ENCODE measurements at regions not wholly inside any gene's neighbourhood (a gene's known extent, or its start where the extent isn't known, plus 50 kb on each side); places are given as distances from the start of the nearest gene placed in this dataset.
"Not testable (repeated sequence)": the region's sequence is repeated elsewhere in the genome, so short reads cannot be mapped to it uniquely, and the experiment has no call there.

DNA sequence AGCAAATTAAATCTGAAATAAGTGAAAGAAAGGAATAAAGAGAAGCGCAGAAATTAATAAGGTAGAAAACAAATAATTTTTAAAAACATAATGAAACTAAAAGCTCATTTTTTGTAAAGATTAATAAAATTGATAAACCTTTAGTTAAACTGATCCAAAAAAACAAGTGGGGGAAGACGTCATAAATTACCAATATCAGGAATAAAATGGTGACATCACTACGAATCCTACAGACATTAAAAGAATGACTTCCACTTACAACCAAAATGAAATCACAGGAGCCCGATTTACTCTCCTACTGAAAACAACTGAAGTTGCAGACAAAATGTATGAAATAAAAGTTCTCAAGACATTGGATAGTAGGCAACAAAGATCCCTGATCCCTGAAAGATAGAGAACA lies 68.1 kb upstream of the IFFO2 start:
- ATAC-seq (ENCODE audit: low FRiP score in 2 of 2) (no peak), DNase-seq (no peak)
- TF ChIP-seq POLR2AphosphoS5 (IDR thresholded peaks at IDR 0.05) (no peak), EP300 (IDR thresholded peaks at IDR 0.05) (no peak), POLR2A (IDR thresholded peaks at IDR 0.05) (no peak), CTCF (IDR thresholded peaks at IDR 0.05) (no peak)
- Histone ChIP-seq H3K36me3 (no peaks in the 10 kb centered on the region), H3K27ac (no peak overlapping the region), H3K4me3 (no peak overlapping the region), H3K4me1 (no peaks in the 10 kb centered on the region), H3K27me3 (no peaks in the 10 kb centered on the region), H3K9me3 (no peaks in the 10 kb centered on the region)
- WGBS, 2 donors, result 91 to 92% methylated on average over 4 of the region's 4 CpGs

DNA sequence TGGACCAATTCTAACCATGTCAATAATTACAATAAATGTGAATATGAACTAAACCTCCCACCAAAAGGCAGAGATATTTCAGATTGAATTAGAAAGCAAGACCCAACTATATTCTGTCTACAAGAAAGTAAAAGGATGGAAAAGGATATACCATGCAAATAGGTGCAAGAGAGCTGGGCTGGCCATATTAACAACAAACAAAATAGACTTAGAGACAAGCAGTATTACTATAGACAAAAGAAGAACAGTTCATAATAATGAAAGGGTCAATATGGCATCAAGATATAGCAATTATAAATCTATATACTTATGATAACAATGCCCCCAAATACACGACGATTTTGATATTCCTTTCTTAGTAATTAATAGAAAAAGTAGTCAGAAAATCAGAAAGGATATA lies 67.3 kb upstream of the IFFO2 start:
- H3K27me3 ChIP-seq, result no peaks in the 10 kb centered on the region
- no peak for ATAC-seq (ENCODE audit: low FRiP score in 2 of 2)
- WGBS, 2 donors, result 97 to 98% methylated on average over 2 of the region's 2 CpGs

GRCh38 chr1:19021845-19022244 lies 65.4 kb upstream of the IFFO2 start:
- no peak for TF ChIP-seq POLR2AphosphoS5 (IDR thresholded peaks at IDR 0.05)
- Histone ChIP-seq H3K4me1 (no peaks in the 10 kb centered on the region), H3K27ac (no peak overlapping the region), H3K27me3 (no peaks in the 10 kb centered on the region), H3K4me3 (no peak overlapping the region), H3K9me3 (no peaks in the 10 kb centered on the region), H3K36me3 (no peaks in the 10 kb centered on the region)
- no peak for DNase-seq
- no peak for ATAC-seq (ENCODE audit: low FRiP score in 2 of 2)
- 76 to 79% methylated on average over 2 of the region's 2 CpGs for WGBS, 2 donors

More for the DNA sequence above, 67.3 kb upstream of the IFFO2 start:
- TF ChIP-seq POLR2A (IDR thresholded peaks at IDR 0.05) (no peak), CTCF (IDR thresholded peaks at IDR 0.05) (no peak), EP300 (IDR thresholded peaks at IDR 0.05) (no peak), POLR2AphosphoS5 (IDR thresholded peaks at IDR 0.05) (no peak)
- no peaks in the 10 kb centered on the region for H3K9me3 ChIP-seq
- no peak overlapping the region for H3K4me3 ChIP-seq
- H3K27ac ChIP-seq, result no peak overlapping the region
- DNase-seq, result no peak
- H3K4me1 ChIP-seq, result no peaks in the 10 kb centered on the region
- H3K36me3 ChIP-seq, result no peaks in the 10 kb centered on the region

DNA sequence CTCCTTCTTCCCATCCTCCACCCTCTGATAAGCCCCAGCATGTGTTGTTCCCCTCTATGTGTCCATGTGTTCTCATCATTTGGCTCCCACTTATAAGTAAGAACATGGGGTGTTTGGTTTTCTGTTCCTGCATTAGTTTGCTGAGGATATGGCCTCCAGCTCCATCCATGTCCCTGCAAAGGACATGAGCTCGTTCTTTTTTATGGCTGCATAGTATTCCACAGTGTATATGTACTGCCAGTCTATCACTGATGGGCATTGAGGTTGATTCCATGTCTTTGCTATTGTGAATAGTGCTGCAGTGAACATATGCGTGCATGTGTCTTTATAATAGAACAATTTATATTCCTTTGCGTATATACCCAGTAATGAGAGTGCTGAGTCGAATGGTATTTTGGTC lies 62.8 kb upstream of the IFFO2 start:
- 92 to 93% methylated on average over 4 of the region's 4 CpGs for WGBS, 2 donors
- H3K4me1 ChIP-seq; H3K27me3 ChIP-seq; H3K4me3 ChIP-seq; H3K36me3 ChIP-seq; DNase-seq; ATAC-seq (ENCODE audit: low FRiP score in 2 of 2); H3K27ac ChIP-seq; H3K9me3 ChIP-seq: not testable (repeated sequence)

GRCh38 chr1:19015476-19015875 lies 59.0 kb upstream of the IFFO2 start:
- Histone ChIP-seq H3K9me3 (no peaks in the 10 kb centered on the region), H3K27me3 (no peaks in the 10 kb centered on the region), H3K4me1 (peaks cover 9 to 22% (median 17%) of the 10 kb centered on the region in 4 donors), H3K36me3 (no peaks in the 10 kb centered on the region), H3K27ac (no peak overlapping the region), H3K4me3 (no peak overlapping the region)
- no peak for TF ChIP-seq POLR2A (IDR thresholded peaks at IDR 0.05)
- no peak for TF ChIP-seq CTCF (IDR thresholded peaks at IDR 0.05)
- TF ChIP-seq POLR2AphosphoS5 (IDR thresholded peaks at IDR 0.05), result no peak
- TF ChIP-seq EP300 (IDR thresholded peaks at IDR 0.05), result no peak
- 81 to 92% methylated on average over 6 of the region's 6 CpGs for WGBS, 2 donors
- no peak for ATAC-seq (ENCODE audit: low FRiP score in 2 of 2)
- DNase-seq, result no peak

DNA sequence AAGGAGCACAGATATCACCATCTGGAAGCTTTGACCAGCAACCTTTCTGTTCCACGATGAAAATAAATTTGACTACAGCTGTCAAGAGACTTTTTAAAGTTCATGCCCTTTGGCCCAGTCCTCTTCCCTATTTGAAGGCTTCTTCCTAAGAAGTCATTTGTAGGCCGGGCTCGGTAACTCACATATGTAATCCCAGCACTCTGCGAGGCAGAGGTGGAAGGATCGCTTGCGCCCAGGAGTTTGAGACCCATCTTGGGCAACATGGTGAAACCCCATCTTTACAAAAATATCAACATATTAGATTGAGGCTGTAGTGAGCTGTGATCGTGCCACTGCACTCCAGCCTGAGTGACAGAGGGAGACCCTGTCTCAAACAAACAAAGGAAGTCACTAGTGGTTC lies 58.3 kb upstream of the IFFO2 start:
- Histone ChIP-seq H3K27me3 (no peaks in the 10 kb centered on the region), H3K4me3 (no peak overlapping the region), H3K4me1 (peaks cover 11 to 29% (median 21%) of the 10 kb centered on the region in 4 donors), H3K36me3 (no peaks in the 10 kb centered on the region), H3K27ac (no peak overlapping the region), H3K9me3 (no peaks in the 10 kb centered on the region)
- TF ChIP-seq POLR2AphosphoS5 (IDR thresholded peaks at IDR 0.05) (no peak), POLR2A (IDR thresholded peaks at IDR 0.05) (no peak), CTCF (IDR thresholded peaks at IDR 0.05) (no peak), EP300 (IDR thresholded peaks at IDR 0.05) (no peak)
- DNase-seq, result no peak
- 91 to 94% methylated on average over 7 of the region's 7 CpGs for WGBS, 2 donors
- no peak for ATAC-seq (ENCODE audit: low FRiP score in 2 of 2)
